ENCODE measurements at regions not wholly inside any gene's neighbourhood (a gene's known extent, or its start where the extent isn't known, plus 50 kb on each side); places are given as distances from the start of the nearest gene placed in this dataset.
A peak's percentile ranks its signal among the peaks of the same experiment; 100 is the strongest.
"Not testable (repeated sequence)": the region's sequence is repeated elsewhere in the genome, so short reads cannot be mapped to it uniquely, and the experiment has no call there.

DNA sequence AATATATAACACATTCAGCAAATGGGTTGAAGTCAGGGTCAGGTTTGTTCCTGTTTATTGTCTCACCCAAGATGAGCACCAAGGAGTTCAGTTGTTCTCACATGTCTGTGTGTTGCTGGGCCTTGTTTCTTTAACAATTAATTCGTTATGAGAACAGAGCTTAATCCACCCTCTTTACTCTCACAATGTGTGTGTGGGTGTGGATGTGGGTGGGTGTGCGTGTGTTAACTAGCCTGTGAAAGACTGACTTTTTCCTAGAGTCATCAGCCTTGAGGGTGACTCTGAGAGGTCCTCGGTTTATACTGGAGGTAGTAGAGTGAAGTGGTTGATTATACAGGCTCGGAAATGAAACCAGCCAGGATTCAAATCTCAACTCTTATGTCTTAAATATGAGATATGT is 672.1 kb downstream of the MAFB start:
- CTCF ChIA-PET: no interaction called here
- Histone ChIP-seq H3K9me3 (ENCODE audit: control insufficient read depth, insufficient read depth, low read depth, low read length) (no peaks in the 10 kb centered on the region), H3K27ac (ENCODE audit: extremely low read depth, low read depth, low read length) (no peak overlapping the region), H3K4me3 (ENCODE audit: low read depth, low read length) (no peak overlapping the region), H3K36me3 (ENCODE audit: control insufficient read depth in 2 of 2, insufficient read depth in 1 of 2, low read length in 2 of 2) (no peaks in the 10 kb centered on the region), H3K4me1 (ENCODE audit: control insufficient read depth, insufficient read depth, low read length) (0 out of 2 replicates have a peak, but pooled peaks cover 3% of the 10 kb centered on the region)
- POLR2A ChIA-PET: no interaction called here
- TF ChIP-seq, protein P1, sequence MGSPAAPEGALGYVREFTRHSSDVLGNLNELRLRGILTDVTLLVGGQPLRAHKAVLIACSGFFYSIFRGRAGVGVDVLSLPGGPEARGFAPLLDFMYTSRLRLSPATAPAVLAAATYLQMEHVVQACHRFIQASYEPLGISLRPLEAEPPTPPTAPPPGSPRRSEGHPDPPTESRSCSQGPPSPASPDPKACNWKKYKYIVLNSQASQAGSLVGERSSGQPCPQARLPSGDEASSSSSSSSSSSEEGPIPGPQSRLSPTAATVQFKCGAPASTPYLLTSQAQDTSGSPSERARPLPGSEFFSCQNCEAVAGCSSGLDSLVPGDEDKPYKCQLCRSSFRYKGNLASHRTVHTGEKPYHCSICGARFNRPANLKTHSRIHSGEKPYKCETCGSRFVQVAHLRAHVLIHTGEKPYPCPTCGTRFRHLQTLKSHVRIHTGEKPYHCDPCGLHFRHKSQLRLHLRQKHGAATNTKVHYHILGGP (tag by site-specific recombination; IDR thresholded peaks at IDR 0.05): no peak
- TF ChIP-seq, protein P2, sequence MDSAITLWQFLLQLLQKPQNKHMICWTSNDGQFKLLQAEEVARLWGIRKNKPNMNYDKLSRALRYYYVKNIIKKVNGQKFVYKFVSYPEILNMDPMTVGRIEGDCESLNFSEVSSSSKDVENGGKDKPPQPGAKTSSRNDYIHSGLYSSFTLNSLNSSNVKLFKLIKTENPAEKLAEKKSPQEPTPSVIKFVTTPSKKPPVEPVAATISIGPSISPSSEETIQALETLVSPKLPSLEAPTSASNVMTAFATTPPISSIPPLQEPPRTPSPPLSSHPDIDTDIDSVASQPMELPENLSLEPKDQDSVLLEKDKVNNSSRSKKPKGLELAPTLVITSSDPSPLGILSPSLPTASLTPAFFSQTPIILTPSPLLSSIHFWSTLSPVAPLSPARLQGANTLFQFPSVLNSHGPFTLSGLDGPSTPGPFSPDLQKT (IDR thresholded peaks at IDR 0.05; ENCODE audit: borderline replicate concordance, low read depth, low read length): no peak
- TF ChIP-seq ZFHX2 (tag by site-specific recombination; conservative IDR thresholded peaks at IDR 0.05) (peak; percentile 16; the same call in 1 of the 2 replicates), EGR2 (tag by site-specific recombination; IDR thresholded peaks at IDR 0.05; ENCODE audit: low read depth) (peak; percentile 48)

DNA sequence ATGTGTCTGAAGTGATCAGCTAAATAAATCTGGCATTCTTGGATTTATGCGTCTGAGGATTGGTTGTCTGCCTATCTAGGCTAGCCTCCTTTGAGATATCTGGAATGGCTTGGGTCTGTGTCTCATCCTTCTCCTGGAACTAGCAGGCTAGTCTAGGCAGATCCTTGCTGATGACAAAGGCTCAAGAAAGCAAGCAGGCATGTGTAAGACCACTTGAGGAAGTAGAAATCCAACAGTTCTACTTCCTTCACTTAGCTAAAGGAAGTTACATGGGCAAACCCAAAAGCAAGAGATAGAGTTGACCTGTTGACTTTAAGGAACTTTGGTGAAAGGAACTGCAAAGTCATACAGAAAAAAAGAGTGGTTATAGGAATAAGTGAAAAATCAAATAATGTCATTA is 672.6 kb downstream of the MAFB start:
- TF ChIP-seq KLF1 (tag by site-specific recombination; IDR thresholded peaks at IDR 0.05) (no peak), ZBTB48 (tag by site-specific recombination; IDR thresholded peaks at IDR 0.05) (no peak), ZNF610 (tag by site-specific recombination; IDR thresholded peaks at IDR 0.05; ENCODE audit: borderline replicate concordance) (no peak), ZNF521 (tag by site-specific recombination; IDR thresholded peaks at IDR 0.05) (no peak), HOXC10 (CRISPR knock-in tag; IDR thresholded peaks at IDR 0.05) (no peak), ZFP3 (tag by site-specific recombination; IDR thresholded peaks at IDR 0.05; ENCODE audit: low read depth) (no peak), ZNF214 (tag by site-specific recombination; IDR thresholded peaks at IDR 0.05; ENCODE audit: borderline replicate concordance) (no peak), ZNF174 (tag by site-specific recombination; IDR thresholded peaks at IDR 0.05) (no peak), KLF10 (tag by site-specific recombination; IDR thresholded peaks at IDR 0.05) (no peak)
- TF ChIP-seq, protein P3, sequence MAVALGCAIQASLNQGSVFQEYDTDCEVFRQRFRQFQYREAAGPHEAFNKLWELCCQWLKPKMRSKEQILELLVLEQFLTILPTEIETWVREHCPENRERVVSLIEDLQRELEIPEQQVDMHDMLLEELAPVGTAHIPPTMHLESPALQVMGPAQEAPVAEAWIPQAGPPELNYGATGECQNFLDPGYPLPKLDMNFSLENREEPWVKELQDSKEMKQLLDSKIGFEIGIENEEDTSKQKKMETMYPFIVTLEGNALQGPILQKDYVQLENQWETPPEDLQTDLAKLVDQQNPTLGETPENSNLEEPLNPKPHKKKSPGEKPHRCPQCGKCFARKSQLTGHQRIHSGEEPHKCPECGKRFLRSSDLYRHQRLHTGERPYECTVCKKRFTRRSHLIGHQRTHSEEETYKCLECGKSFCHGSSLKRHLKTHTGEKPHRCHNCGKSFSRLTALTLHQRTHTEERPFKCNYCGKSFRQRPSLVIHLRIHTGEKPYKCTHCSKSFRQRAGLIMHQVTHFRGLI (tag by site-specific recombination; IDR thresholded peaks at IDR 0.05): no peak
- H3K36me3 ChIP-seq (ENCODE audit: control insufficient read depth in 2 of 2, insufficient read depth in 1 of 2, low read length in 2 of 2): no peaks in the 10 kb centered on the region
- ChIA-PET POLR2A (no interaction called here), CTCF (interaction anchor here (0.5 kb wide), 1 partner anchor 322 kb away, joined by 3 read pairs; no protein-coding TSS in a partner anchor)
- H3K9me3 ChIP-seq (ENCODE audit: control insufficient read depth, insufficient read depth, low read depth, low read length): no peaks in the 10 kb centered on the region
- H3K4me3 ChIP-seq (ENCODE audit: low read depth, low read length): no peak overlapping the region
- 0 out of 2 replicates have a peak, but pooled peaks cover 3% of the 10 kb centered on the region for H3K4me1 ChIP-seq (ENCODE audit: control insufficient read depth, insufficient read depth, low read length)
- no peak overlapping the region for H3K27ac ChIP-seq (ENCODE audit: extremely low read depth, low read depth, low read length)

DNA sequence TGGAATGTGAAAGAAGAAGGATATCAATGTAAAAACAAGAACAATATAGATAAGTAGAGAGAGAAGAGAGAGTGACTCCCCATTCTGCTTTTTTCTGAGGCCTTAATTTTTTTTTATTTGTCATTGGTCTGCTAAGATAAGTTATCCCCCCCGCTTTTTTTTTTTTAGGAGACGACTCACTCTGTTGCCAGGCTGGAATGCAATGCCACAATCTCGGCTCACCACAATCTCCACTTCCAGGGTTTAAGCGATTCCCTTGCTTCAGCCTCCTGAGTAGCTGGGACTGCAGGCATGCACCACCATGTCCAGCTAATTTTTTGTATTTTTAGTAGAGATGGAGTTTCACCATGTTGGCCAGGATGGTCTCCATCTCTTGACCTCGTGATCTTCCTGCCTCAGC is 677.0 kb downstream of the MAFB start:
- POLR2A ChIA-PET; H3K36me3 ChIP-seq (ENCODE audit: control insufficient read depth in 2 of 2, insufficient read depth in 1 of 2, low read length in 2 of 2); H3K27ac ChIP-seq (ENCODE audit: extremely low read depth, low read depth, low read length); H3K9me3 ChIP-seq (ENCODE audit: control insufficient read depth, insufficient read depth, low read depth, low read length); H3K4me3 ChIP-seq (ENCODE audit: low read depth, low read length); H3K4me1 ChIP-seq (ENCODE audit: control insufficient read depth, insufficient read depth, low read length); CTCF ChIA-PET: not testable (repeated sequence)

DNA sequence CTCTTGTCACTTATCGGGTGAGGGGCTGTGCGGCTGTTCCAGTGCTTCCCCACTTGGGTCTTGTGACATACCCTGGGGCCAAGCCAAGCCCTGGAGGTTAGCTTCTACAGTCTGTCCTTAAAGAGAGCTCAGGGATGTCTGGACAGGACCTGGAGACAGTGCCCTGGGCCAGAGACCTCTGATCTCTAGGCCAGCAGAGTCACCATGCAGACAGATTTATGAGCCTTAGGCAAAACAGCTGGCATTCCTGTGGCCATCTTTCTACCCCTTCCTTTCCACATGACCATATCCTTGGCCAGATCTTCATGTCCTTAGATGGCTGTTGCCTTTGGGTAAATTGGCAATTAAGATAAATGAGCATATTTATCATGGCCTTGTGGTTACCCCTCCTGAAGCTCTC is 678.6 kb downstream of the MAFB start:
- no peak overlapping the region for H3K27ac ChIP-seq (ENCODE audit: extremely low read depth, low read depth, low read length)
- no peaks in the 10 kb centered on the region for H3K9me3 ChIP-seq (ENCODE audit: control insufficient read depth, insufficient read depth, low read depth, low read length)
- H3K4me1 ChIP-seq (ENCODE audit: control insufficient read depth, insufficient read depth, low read length): no peaks in the 10 kb centered on the region
- no peak overlapping the region for H3K4me3 ChIP-seq (ENCODE audit: low read depth, low read length)
- H3K36me3 ChIP-seq (ENCODE audit: control insufficient read depth in 2 of 2, insufficient read depth in 1 of 2, low read length in 2 of 2): no peaks in the 10 kb centered on the region
- ChIA-PET POLR2A (no interaction called here), CTCF (no interaction called here)
- no peak for TF ChIP-seq ZNF112 (tag by site-specific recombination; IDR thresholded peaks at IDR 0.05)
- TF ChIP-seq GFI1B (tag by site-specific recombination; IDR thresholded peaks at IDR 0.05): no peak
- TF ChIP-seq ZNF138 (tag by site-specific recombination; IDR thresholded peaks at IDR 0.05; ENCODE audit: borderline replicate concordance): no peak
- TF ChIP-seq ZNF140 (tag by site-specific recombination; IDR thresholded peaks at IDR 0.05): no peak
- TF ChIP-seq ZNF169 (tag by site-specific recombination; IDR thresholded peaks at IDR 0.05): no peak
- no peak for TF ChIP-seq ZNF473 (tag by site-specific recombination; IDR thresholded peaks at IDR 0.05)
- TF ChIP-seq, protein P4, sequence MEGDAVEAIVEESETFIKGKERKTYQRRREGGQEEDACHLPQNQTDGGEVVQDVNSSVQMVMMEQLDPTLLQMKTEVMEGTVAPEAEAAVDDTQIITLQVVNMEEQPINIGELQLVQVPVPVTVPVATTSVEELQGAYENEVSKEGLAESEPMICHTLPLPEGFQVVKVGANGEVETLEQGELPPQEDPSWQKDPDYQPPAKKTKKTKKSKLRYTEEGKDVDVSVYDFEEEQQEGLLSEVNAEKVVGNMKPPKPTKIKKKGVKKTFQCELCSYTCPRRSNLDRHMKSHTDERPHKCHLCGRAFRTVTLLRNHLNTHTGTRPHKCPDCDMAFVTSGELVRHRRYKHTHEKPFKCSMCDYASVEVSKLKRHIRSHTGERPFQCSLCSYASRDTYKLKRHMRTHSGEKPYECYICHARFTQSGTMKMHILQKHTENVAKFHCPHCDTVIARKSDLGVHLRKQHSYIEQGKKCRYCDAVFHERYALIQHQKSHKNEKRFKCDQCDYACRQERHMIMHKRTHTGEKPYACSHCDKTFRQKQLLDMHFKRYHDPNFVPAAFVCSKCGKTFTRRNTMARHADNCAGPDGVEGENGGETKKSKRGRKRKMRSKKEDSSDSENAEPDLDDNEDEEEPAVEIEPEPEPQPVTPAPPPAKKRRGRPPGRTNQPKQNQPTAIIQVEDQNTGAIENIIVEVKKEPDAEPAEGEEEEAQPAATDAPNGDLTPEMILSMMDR (tag by site-specific recombination; IDR thresholded peaks at IDR 0.05): no peak
- TF ChIP-seq BCL11A (tag by site-specific recombination; IDR thresholded peaks at IDR 0.05; ENCODE audit: low read depth): no peak
- no peak for TF ChIP-seq ZNF366 (tag by site-specific recombination; conservative IDR thresholded peaks at IDR 0.05)
- no peak for TF ChIP-seq GLIS1 (tag by site-specific recombination; IDR thresholded peaks at IDR 0.05)
- no peak for TF ChIP-seq ZXDB (tag by site-specific recombination; IDR thresholded peaks at IDR 0.05)
- no peak for TF ChIP-seq ZNF830 (tag by site-specific recombination; IDR thresholded peaks at IDR 0.05; ENCODE audit: low read depth)

Measured in HEK293 (cell line).